DOHH2 (cell line): ENCODE measurements at regions not wholly inside any gene's neighbourhood (a gene's known extent, or its start where the extent isn't known, plus 50 kb on each side); places are given as distances from the start of the nearest gene placed in this dataset.

Experiments used
- H3F3A ChIP-seq: fragments of 200-600 bp; sonication (generic), shearing (Covaris generic); 2 replicates; pipeline ENCODE4 v1.6.0; 2016; ENCODE audit warnings: antibody characterized with exemption, mild to moderate bottlenecking; ENCODE audit not compliant: control insufficient read depth, insufficient read depth
- H3K27ac ChIP-seq: fragments of 200-600 bp; sonication (generic); 2 replicates; pipeline ENCODE4 v1.5.1; 2014; ENCODE audit warnings: low read depth, mild to moderate bottlenecking, low read length, moderate library complexity
- H3K27me3 ChIP-seq: fragments of 200-600 bp; sonication (generic); 2 replicates; pipeline ENCODE4 v1.6.1; 2014; ENCODE audit warnings: mild to moderate bottlenecking, low read length, mixed read lengths; ENCODE audit not compliant: control insufficient read depth
- H3K36me3 ChIP-seq: fragments of 200-600 bp; sonication (generic); 2 replicates; pipeline ENCODE4 v1.6.1; 2014; ENCODE audit warnings: mild to moderate bottlenecking, low read length, moderate library complexity, mixed read lengths; ENCODE audit not compliant: control insufficient read depth
- H3K4me1 ChIP-seq: fragments of 200-600 bp; sonication (generic); 2 replicates; pipeline ENCODE4 v1.6.1; 2014; ENCODE audit warnings: mild to moderate bottlenecking, low read length, mixed read lengths; ENCODE audit not compliant: control insufficient read depth
- H3K4me2 ChIP-seq: fragments of 200-600 bp; sonication (generic); 2 replicates; pipeline ENCODE4 v1.6.0; 2014; ENCODE audit warnings: mild to moderate bottlenecking, low read length, moderate library complexity
- H3K4me3 ChIP-seq: fragments of 200-600 bp; sonication (generic); 2 replicates; pipeline ENCODE4 v1.5.1; 2014; ENCODE audit warnings: mild to moderate bottlenecking, low read length, mixed read lengths
- H3K79me2 ChIP-seq: fragments of 200-600 bp; sonication (generic); 2 replicates; pipeline ENCODE4 v1.6.1; 2014; ENCODE audit warnings: mild to moderate bottlenecking, low read length, mixed read lengths; ENCODE audit not compliant: control insufficient read depth
- H3K9me2 ChIP-seq: fragments of 200-600 bp; sonication (generic); replicated peaks from 2 replicates; pipeline ENCODE4 v1.6.1; 2014; ENCODE audit warnings: mild to moderate bottlenecking, low read length, mixed read lengths; ENCODE audit not compliant: control insufficient read depth
- H3K9me3 ChIP-seq: fragments of 200-600 bp; sonication (generic); 2 replicates; pipeline ENCODE4 v1.6.1; 2014; ENCODE audit warnings: antibody characterized with exemption, low read length, mixed read lengths; ENCODE audit not compliant: control insufficient read depth, insufficient read depth
- H4K20me1 ChIP-seq: fragments of 200-600 bp; sonication (generic); 2 replicates; pipeline ENCODE4 v1.6.0; 2014; ENCODE audit warnings: low read depth, mild to moderate bottlenecking, antibody characterized with exemption, low read length, moderate library complexity; ENCODE audit not compliant: control insufficient read depth, insufficient read depth
- EZH2phosphoT487 ChIP-seq: fragments of 200-600 bp; sonication (generic); IDR thresholded peaks from 2 replicates; pipeline ENCODE4 v1.6.1; 2017; ENCODE audit warnings: borderline replicate concordance, mild to moderate bottlenecking, antibody characterized with exemption, low read length, moderate library complexity, mixed read lengths
- TF ChIP-seq, protein P1 (sequence below): fragments of 200-600 bp; sonication (generic); IDR thresholded peaks from one replicate; pipeline ENCODE4 v1.5.1; 2014; ENCODE audit warnings: antibody characterized with exemption, mild to moderate bottlenecking, low read depth, low read length; ENCODE audit not compliant: poor library complexity, severe bottlenecking

DNA sequence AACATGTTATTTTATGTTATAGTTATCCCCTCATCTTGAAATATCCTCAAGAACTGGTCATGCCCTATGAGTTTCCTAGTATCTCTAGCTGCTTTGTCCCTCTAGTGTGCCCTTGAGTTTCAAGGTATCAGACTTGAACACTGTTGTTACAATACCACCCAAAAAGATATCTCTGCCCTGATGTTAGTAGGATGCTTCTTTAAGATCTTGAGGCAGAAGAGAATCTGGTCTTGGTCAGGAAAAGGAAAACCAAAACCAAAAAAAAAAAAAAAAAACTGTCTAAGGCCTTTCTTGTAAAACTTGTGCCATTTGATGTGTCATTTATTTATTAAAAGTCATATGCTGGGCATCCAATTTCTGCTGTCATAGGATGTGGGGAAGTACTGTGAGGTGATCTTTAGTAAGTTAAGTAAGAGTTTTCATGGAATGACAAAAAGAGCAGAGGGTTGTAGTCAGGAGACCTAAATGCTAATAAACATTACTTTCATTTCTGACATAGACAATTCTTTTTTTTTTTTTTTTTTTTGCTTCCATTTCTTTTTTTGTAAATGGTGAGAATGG, 229.7 kb downstream of the NECTIN3 start:
- Histone ChIP-seq H3F3A (no peaks in the 10 kb centered on the region), H3K27me3 (no peaks in the 10 kb centered on the region), H3K4me2 (no peak overlapping the region), H3K4me3 (no peak overlapping the region), H4K20me1 (no peaks in the 10 kb centered on the region), H3K9me2 (no peaks in the 10 kb centered on the region), H3K9me3 (no peaks in the 10 kb centered on the region), H3K27ac (no peak overlapping the region), H3K79me2 (no peaks in the 10 kb centered on the region), H3K4me1 (no peaks in the 10 kb centered on the region), H3K36me3 (no peaks in the 10 kb centered on the region)
- TF ChIP-seq, protein P1, sequence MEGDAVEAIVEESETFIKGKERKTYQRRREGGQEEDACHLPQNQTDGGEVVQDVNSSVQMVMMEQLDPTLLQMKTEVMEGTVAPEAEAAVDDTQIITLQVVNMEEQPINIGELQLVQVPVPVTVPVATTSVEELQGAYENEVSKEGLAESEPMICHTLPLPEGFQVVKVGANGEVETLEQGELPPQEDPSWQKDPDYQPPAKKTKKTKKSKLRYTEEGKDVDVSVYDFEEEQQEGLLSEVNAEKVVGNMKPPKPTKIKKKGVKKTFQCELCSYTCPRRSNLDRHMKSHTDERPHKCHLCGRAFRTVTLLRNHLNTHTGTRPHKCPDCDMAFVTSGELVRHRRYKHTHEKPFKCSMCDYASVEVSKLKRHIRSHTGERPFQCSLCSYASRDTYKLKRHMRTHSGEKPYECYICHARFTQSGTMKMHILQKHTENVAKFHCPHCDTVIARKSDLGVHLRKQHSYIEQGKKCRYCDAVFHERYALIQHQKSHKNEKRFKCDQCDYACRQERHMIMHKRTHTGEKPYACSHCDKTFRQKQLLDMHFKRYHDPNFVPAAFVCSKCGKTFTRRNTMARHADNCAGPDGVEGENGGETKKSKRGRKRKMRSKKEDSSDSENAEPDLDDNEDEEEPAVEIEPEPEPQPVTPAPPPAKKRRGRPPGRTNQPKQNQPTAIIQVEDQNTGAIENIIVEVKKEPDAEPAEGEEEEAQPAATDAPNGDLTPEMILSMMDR, result no peak
- TF ChIP-seq EZH2phosphoT487, result no peak

DNA sequence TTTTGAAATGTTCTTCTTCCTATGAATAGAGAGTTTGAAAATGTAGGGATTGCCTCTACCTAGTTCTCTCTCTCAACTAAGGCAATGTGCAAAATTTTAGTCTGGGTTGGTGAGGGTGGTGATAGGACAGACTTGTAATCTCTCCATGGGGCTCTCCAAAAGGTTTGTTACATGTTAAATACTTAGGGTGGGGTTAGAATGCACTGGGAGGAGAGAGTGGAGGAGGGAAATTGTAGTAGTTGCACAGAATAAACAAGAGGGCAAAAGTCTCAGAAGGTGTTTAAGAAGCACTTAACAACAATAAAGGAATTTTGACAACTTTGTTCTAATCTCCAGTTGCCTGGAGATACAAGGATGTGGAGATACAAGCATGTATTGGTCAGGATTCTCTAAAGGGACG, 230.4 kb downstream of the NECTIN3 start:
- Histone ChIP-seq H4K20me1 (no peaks in the 10 kb centered on the region), H3K4me3 (no peak overlapping the region), H3K4me1 (no peaks in the 10 kb centered on the region), H3K27me3 (no peaks in the 10 kb centered on the region), H3K79me2 (no peaks in the 10 kb centered on the region), H3F3A (no peaks in the 10 kb centered on the region), H3K27ac (no peak overlapping the region), H3K36me3 (no peaks in the 10 kb centered on the region), H3K9me2 (no peaks in the 10 kb centered on the region), H3K9me3 (no peaks in the 10 kb centered on the region), H3K4me2 (no peak overlapping the region)
- no peak for TF ChIP-seq EZH2phosphoT487
- TF ChIP-seq, protein P1, result no peak

DNA sequence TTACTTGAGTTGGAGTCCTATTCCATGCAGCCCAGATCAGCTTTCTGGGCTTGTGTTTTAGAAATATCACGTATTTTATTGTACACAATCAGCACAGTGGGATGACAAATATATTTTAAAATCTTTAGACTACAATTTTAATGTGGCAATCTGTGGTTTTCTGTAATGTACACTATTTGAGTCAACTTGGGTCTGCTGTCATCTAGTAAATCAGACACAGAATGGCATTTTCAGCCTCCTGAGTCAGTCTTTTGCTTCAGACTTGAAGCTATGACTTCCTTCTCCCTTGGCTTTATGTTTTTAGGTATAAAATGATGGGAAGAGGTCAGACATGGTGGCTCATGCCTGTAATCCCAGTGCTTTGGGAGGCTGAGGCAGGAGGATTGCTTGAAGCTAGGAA, 232.1 kb downstream of the NECTIN3 start:
- Histone ChIP-seq H3K27ac (no peak overlapping the region), H3K4me1 (no peaks in the 10 kb centered on the region), H3K9me2 (no peaks in the 10 kb centered on the region), H3K4me3 (no peak overlapping the region), H3K36me3 (no peaks in the 10 kb centered on the region), H4K20me1 (no peaks in the 10 kb centered on the region), H3K9me3 (no peaks in the 10 kb centered on the region), H3K27me3 (no peaks in the 10 kb centered on the region), H3K4me2 (no peak overlapping the region), H3F3A (no peaks in the 10 kb centered on the region), H3K79me2 (no peaks in the 10 kb centered on the region)
- TF ChIP-seq, protein P1, result no peak
- TF ChIP-seq EZH2phosphoT487, result no peak
